ENCODE measurements at regions not wholly inside any gene's neighbourhood (a gene's known extent, or its start where the extent isn't known, plus 50 kb on each side); places are given as distances from the start of the nearest gene placed in this dataset.

DNA sequence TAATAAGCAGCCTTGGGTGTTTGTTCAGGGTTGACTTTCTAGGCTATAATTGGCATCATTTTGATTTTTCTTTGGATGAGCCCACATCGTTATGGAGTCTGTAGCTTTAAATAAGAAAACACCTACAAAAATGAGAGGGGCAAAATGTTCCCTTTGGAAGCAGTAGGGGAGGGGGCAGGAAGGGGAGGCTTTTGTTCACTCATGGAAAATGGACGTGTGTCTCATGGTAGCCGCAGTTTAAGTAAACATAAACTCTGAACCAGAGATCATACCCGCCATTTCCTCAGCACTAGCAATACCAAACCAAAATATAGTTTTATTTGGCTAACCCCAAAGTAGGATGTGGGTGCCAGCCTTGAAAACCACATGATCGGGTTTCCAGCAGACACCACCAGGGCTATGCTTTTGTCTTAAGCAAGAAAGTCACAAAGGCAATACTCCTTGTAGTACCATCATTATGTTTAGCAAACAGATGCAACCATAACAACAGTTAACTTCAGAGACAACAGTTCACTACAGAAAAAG, 572.5 kb upstream of the JAG1 start:
- no peak overlapping the region for H3K4me3 ChIP-seq
- H3K27ac ChIP-seq, result no peak overlapping the region

GRCh38 chr20:11247046-11248010, 573.5 kb upstream of the JAG1 start:
- Histone ChIP-seq H3K4me3 (no peak overlapping the region), H3K27ac (no peak overlapping the region)

GRCh38 chr20:11248011-11248409, 574.2 kb upstream of the JAG1 start:
- Histone ChIP-seq H3K27ac (no peak overlapping the region), H3K4me3 (no peak overlapping the region)

DNA sequence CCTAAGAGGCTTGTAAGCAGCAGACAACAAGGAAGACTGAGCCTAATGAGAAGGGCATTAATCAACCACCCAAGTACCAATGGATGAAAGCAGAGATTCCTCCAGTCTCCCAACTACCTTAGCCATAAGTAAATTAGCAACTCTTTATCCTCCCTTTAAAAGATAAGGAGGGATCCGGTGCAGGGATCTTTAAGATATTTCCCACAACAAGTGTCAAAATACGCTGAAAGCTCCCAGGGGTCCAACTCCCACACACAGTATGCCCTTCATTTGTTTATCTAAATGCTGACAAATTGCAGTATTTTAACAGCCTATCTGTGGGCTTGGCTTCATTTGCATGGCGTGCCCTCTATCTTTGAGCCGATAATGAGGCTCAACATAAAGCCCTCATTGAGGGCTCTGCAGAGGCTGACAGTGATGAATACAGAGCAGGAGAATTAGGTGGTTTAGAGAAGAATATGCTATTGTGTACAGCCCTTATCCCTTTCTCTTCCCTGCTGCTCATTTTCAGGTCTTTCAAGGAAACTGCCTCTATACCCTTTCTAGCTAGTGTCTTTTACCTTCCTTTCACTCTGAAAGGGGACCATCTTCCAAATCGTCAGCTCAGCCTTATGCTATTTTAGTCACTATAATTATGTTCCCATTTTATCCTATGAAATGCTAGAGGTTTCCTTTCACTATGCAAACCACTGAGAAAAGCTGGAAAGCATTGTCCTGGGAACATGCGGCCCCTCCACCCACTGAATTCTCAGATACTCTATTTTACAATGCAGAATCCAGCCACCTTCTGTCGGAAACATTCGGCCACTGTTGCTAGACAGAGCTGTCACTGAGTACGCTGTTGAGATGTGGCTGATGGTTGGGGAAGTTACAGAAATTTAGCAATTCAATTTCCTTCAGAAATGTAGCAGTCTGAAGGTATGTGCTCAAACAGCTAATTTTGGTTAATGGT, 575.2 kb upstream of the JAG1 start:
- Histone ChIP-seq H3K27ac (no peak overlapping the region), H3K4me3 (no peak overlapping the region)

- no peak overlapping the region for H3K27ac ChIP-seq
- no peak overlapping the region for H3K4me3 ChIP-seq
Observed at GRCh38 chr20:11249683-11250082, 575.9 kb upstream of the JAG1 start.

GRCh38 chr20:11252447-11252846, 578.6 kb upstream of the JAG1 start:
- H3K27ac ChIP-seq, result no peak overlapping the region
- no peak overlapping the region for H3K4me3 ChIP-seq

DNA sequence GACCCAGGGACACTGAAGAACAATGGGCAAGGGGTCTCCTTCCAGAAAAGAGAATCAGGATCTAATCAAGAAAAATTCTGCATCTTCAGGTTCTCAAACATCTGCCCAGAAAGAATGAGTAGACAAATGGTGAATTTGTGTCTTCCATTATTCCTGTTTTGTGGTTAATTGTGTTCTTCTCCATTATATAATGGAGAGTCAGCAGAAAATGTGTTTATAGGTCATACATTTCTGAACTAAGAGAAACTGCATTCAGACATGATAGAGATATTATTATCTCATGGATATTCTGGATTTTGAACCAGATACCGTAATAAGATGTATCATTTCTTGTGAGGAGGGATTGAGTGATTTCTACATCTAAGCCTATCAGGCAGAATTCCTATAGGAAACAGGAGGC, 581.7 kb upstream of the JAG1 start:
- Histone ChIP-seq H3K27ac (no peak overlapping the region), H3K4me3 (no peak overlapping the region)

DNA sequence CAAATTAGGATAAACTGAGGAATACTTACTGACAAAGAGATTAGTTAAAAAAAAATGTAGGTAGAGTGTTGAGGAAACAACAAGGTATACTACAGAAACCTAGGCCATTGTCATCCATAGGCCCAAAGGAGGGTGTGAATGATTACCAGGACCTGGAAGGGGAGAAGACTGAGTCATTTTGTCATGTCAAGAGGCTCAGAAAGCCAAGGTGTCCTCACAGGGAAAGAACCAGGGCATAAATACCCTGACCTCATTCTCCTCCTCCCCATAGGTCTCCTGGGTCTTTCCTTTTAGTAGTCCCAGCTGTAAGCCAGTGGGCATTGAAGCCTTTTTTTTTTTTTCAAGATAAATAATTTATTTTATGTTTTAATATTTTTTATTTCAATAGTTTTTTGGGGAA, 582.1 kb upstream of the JAG1 start:
- Histone ChIP-seq H3K4me3 (no peak overlapping the region), H3K27ac (no peak overlapping the region)

DNA sequence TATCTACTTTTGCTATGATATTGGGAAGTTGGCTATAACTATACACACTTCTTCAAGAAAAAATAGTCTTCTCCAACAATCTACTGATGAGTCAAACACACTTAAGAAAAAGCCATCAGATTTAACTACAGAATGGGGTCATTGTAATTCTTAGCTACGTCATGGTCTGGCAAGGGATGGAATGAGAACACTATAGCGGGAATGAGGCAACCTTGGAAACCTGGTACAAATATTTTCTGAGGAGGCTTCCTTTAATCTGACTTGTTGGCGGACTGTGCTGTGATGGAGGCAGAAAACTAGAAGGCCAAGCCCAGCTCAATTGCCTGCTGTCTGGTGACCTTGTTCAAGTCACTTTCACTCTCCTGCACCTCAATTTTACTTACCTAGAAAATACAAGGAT, 586.8 kb upstream of the JAG1 start:
- no peak overlapping the region for H3K4me3 ChIP-seq
- H3K27ac ChIP-seq, result no peak overlapping the region

DNA sequence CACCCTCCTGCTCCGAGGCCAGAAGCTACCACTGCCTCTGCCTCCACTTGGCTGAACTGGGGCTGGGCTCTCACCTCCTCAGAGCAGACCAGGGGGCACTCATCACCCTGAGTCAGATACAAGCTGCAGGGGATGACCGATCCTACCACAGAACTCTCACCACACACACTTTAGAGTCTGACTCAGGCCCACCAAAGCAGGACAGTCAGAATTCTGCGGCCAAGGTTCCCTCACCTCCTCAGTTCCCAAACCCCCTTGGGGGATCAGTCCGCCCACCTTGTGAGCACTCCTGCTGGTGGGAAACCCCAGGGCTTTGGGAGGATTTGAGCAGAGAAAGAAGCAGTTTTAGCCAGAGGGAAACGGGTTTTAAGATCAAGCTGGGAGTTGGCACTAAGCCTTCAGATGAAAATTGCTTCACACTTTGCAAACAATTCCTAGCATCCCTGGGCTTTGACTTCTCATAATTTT, 587.8 kb upstream of the JAG1 start:
- no peak overlapping the region for H3K4me3 ChIP-seq
- peak overlapping the region in 2 of 21 experiments; percentile 51 to 60 for H3K27ac ChIP-seq

DNA sequence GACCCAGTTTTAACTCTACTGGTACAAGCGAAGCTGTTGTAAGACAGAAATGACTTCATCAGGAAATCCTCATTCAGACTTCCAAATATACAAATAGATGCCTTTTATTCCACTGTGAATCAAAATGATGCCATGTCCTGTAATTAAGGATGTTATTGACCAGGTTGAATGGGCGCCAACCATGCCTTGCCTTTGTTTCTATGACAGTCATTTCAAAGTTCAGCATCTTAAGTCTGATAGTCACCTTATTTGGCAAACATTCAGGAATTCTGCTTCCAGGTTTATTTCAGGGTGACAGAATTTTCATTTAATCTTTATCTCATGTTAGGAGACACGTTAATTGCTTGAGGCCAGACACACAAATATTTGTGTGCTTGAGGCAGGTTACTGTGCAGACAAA, 592.8 kb upstream of the JAG1 start:
- Histone ChIP-seq H3K4me3 (no peak overlapping the region), H3K27ac (peak overlapping the region in 8 of 21 experiments; percentile 21 to 70 (median 49))

DNA sequence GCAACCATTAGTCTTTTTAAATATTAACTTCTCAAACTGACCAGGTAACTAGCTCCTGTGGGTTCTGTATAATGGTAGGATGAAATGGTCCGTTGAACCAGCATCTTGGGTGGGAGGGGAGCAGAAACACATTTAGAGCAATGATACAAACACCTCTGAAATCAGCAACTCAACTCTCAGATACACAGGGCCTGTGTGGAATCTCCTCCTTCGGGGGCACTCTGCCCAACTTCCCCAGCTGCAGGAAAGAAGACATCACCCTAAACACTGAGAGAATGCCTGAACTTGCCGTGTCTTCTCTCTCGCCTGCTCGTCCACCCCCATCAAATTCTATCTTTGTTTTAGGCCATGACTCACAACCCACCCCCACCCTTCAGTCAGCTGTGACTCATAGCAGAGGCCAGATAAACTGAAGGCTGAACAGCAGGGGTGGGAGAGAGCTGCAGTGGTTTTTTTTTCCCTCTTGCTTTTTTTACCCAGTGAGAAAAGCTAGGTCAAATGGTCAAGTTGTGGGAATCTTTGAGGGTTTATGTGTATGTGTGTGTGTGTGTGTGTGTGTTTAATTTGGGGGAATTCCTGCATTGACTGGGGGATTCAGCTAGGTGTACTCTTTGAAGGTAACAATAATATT, 593.4 kb upstream of the JAG1 start:
- Histone ChIP-seq H3K4me3 (no peak overlapping the region), H3K27ac (peak overlapping the region in 12 of 21 experiments; percentile 12 to 70 (median 44))

DNA sequence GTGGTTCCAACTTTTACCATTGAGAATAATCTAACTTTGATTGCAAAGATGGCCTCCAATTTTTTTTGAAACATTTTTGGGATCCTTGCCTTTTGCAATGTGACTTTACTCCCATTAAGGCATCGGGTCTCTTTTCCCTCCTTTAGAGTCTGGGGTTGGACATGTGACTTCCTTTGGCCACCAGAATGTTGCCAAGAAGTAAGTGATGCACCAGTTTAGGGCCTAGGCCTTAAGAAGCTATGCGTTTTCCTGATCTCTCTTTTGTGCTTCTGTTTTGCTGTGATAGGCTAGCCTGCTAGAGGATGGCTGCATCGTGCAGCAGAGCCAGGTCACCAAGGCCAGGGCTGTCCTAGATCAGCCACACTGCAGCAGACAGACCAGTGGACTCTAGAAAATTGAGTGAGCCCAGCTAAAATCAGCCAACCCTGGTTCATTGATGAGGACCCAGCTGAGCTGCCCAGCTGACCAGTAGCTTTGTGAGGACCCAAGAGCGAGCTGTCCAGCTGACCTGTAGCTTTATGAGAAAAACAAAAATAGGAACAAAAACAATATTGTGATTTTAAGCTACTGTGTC, 594.0 kb upstream of the JAG1 start:
- Histone ChIP-seq H3K27ac (peak overlapping the region in 10 of 21 experiments; percentile 21 to 69 (median 50)), H3K4me3 (no peak overlapping the region)

- no peak overlapping the region for H3K4me3 ChIP-seq
- peak overlapping the region in 2 of 21 experiments; percentile 30 to 62 for H3K27ac ChIP-seq
Observed at GRCh38 chr20:11270566-11270965, 596.8 kb upstream of the JAG1 start.

GRCh38 chr20:11271319-11271718, 597.5 kb upstream of the JAG1 start:
- H3K4me3 ChIP-seq, result no peak overlapping the region

DNA sequence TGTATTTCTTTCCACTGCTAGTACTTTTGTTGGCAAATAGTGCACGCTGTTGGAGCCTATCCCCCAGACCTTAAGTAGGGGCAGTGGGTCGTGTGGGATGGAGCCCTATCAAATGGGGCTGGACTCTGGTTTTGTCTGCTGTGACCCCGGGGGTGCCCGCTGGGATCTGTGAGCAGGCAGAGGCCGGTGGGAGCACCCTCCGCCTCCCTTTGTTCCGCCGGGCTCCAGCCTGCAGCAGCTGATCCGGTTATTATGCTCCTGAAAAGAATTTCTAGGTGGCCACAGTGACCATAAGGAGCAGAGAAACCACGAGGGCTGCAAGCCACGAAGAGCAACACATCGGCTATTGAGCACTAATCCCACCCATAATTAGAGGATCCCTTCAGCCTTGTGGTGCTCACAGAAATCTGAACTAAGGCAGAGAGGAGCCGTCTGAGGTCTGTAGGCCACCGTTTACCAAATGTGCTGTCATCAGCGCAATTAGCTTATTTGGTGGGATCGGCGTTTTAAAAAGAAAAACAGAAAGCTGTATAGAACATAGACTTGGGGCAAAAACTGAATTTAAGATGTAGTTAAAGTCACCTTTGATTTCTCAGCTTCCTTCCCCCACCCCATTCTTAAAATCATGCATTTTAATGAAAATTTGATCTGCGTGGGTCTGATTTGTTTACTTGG, 598.3 kb upstream of the JAG1 start:
- Histone ChIP-seq H3K4me3 (no peak overlapping the region), H3K27ac (no peak overlapping the region)

More at GRCh38 chr20:11271319-11271718, 597.5 kb upstream of the JAG1 start:
- no peak overlapping the region for H3K27ac ChIP-seq

GRCh38 chr20:11274141-11274594, 600.4 kb upstream of the JAG1 start:
- Histone ChIP-seq H3K27ac (peak overlapping the region in 1 of 21 experiments; percentile 0), H3K4me3 (no peak overlapping the region)

DNA sequence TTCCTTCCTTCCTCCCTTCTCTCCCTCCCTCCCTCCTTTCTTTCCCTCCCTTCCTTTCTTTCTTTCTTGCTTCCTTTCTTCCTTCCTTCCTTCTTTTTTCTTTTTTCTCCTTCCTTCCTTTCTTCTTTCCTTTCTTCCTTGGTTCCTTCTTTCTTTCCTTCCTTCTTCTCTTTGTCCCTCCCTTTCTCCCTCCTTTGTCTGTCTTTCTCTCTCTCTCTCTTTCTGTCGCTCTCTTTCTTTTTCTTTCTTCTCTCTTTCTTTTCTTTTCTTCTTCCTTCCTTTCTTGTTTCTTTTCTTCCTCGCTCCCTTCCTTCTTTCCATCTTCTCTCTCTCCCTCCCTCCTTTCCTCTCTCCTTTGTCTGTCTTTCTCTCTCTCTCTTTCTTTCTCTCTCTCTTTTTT, 601.9 kb upstream of the JAG1 start:
- H3K27ac ChIP-seq, result no peak overlapping the region
- H3K4me3 ChIP-seq, result no peak overlapping the region

DNA sequence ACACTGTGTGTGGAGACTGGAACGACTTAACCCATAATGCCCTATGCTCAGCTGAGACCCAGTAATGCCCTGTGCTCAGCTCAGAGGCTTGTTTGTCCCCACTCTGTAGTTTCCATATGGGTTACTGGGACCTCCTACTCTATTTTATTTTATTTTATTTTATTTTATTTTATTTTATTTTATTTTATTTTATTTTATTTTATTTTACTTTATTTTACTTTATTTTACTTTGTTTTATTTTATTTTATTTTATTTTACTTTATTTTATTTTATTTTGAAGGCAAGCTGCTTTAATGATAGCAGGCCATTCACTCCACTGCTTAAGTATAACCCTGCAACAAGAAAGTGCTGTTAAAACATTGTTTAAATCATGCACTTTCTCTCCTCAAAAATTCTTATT, 603.4 kb upstream of the JAG1 start:
- H3K4me3 ChIP-seq, result no peak overlapping the region

More for the DNA sequence above, 603.4 kb upstream of the JAG1 start:
- no peak overlapping the region for H3K27ac ChIP-seq

All from skin epidermis (tissue), 12 donors.